ENCODE measurements at regions not wholly inside any gene's neighbourhood (a gene's known extent, or its start where the extent isn't known, plus 50 kb on each side); places are given as distances from the start of the nearest gene placed in this dataset.

GRCh38 chr18:78772360-78773302 lies 207.0 kb upstream of the SALL3 start:
- no peak for DNase-seq (ENCODE audit: low read depth, low spot score)
- no peaks in the 10 kb centered on the region for H3K79me2 ChIP-seq (ENCODE audit: control insufficient read depth, insufficient read depth, low read length)
- FAIRE-seq, result no peak
- H3K9me1 ChIP-seq (ENCODE audit: control insufficient read depth, extremely low read depth, insufficient read depth, low read length), result no peaks in the 10 kb centered on the region
- no peak overlapping the region for H2AFZ ChIP-seq (ENCODE audit: control insufficient read depth, low read length)
- H3K4me3 ChIP-seq (ENCODE audit: control insufficient read depth in 2 of 3, extremely low read depth in 1 of 3, insufficient read depth in 2 of 3, low read depth in 1 of 3, low read length in 3 of 3), result no peak overlapping the region
- no peak for TF ChIP-seq CTCF (optimal IDR thresholded peaks at IDR 0.05 in 1 of 3, IDR thresholded peaks at IDR 0.05 in 1 of 3, conservative IDR thresholded peaks at IDR 0.05 in 1 of 3; ENCODE audit: extremely low read depth in 1 of 3, insufficient read depth in 2 of 3, low read length in 3 of 3)
- no peak for TF ChIP-seq EZH2 (IDR thresholded peaks at IDR 0.05; ENCODE audit: low read length)
- H3K9me3 ChIP-seq (ENCODE audit: control insufficient read depth, low read depth, low read length), result peaks cover 18% of the 10 kb centered on the region
- H3K9ac ChIP-seq (ENCODE audit: control insufficient read depth, extremely low read depth, insufficient read depth, low read length), result no peak overlapping the region
- H3K27me3 ChIP-seq (ENCODE audit: control insufficient read depth, extremely low read depth, insufficient read depth, low read length), result no peaks in the 10 kb centered on the region
- H3K4me1 ChIP-seq (ENCODE audit: control insufficient read depth, extremely low read depth, insufficient read depth, low read length), result no peaks in the 10 kb centered on the region
- no peak overlapping the region for H3K4me2 ChIP-seq (ENCODE audit: control insufficient read depth, extremely low read depth, insufficient read depth, low read depth, low read length)
- dilution Hi-C loops (cut with MboI; ENCODE audit: extremely low pct_ligation_motif_present, low sequenced_read_pairs), result no loop called here
- no peaks in the 10 kb centered on the region for H3K36me3 ChIP-seq (ENCODE audit: control insufficient read depth in 2 of 2, extremely low read depth in 1 of 2, insufficient read depth in 2 of 2, low read length in 2 of 2)
- no peaks in the 10 kb centered on the region for H4K20me1 ChIP-seq (ENCODE audit: control insufficient read depth, extremely low read depth, insufficient read depth, low read length)
- no peak overlapping the region for H3K27ac ChIP-seq (ENCODE audit: control insufficient read depth, insufficient read depth, low read length)

GRCh38 chr18:78773303-78773755 lies 206.3 kb upstream of the SALL3 start:
- Histone ChIP-seq H3K9me3 (ENCODE audit: control insufficient read depth, low read depth, low read length) (peaks cover 16% of the 10 kb centered on the region), H3K36me3 (ENCODE audit: control insufficient read depth in 2 of 2, extremely low read depth in 1 of 2, insufficient read depth in 2 of 2, low read length in 2 of 2) (no peaks in the 10 kb centered on the region), H3K27ac (ENCODE audit: control insufficient read depth, insufficient read depth, low read length) (no peak overlapping the region), H3K4me1 (ENCODE audit: control insufficient read depth, extremely low read depth, insufficient read depth, low read length) (no peaks in the 10 kb centered on the region), H4K20me1 (ENCODE audit: control insufficient read depth, extremely low read depth, insufficient read depth, low read length) (no peaks in the 10 kb centered on the region), H3K27me3 (ENCODE audit: control insufficient read depth, extremely low read depth, insufficient read depth, low read length) (no peaks in the 10 kb centered on the region), H3K79me2 (ENCODE audit: control insufficient read depth, insufficient read depth, low read length) (no peaks in the 10 kb centered on the region), H3K9me1 (ENCODE audit: control insufficient read depth, extremely low read depth, insufficient read depth, low read length) (no peaks in the 10 kb centered on the region), H3K9ac (ENCODE audit: control insufficient read depth, extremely low read depth, insufficient read depth, low read length) (no peak overlapping the region), H3K4me3 (ENCODE audit: control insufficient read depth in 2 of 3, extremely low read depth in 1 of 3, insufficient read depth in 2 of 3, low read depth in 1 of 3, low read length in 3 of 3) (no peak overlapping the region), H3K4me2 (ENCODE audit: control insufficient read depth, extremely low read depth, insufficient read depth, low read depth, low read length) (no peak overlapping the region), H2AFZ (ENCODE audit: control insufficient read depth, low read length) (no peak overlapping the region)
- dilution Hi-C loops (cut with MboI; ENCODE audit: extremely low pct_ligation_motif_present, low sequenced_read_pairs), result no loop called here
- FAIRE-seq (no peak), DNase-seq (ENCODE audit: low read depth, low spot score) (no peak)
- no peak for TF ChIP-seq EZH2 (IDR thresholded peaks at IDR 0.05; ENCODE audit: low read length)
- TF ChIP-seq CTCF (optimal IDR thresholded peaks at IDR 0.05 in 1 of 3, IDR thresholded peaks at IDR 0.05 in 1 of 3, conservative IDR thresholded peaks at IDR 0.05 in 1 of 3; ENCODE audit: extremely low read depth in 1 of 3, insufficient read depth in 2 of 3, low read length in 3 of 3), result no peak

All from keratinocyte (primary cell).